Thyroid gland (tissue), 4 donors: ENCODE measurements at regions not wholly inside any gene's neighbourhood (a gene's known extent, or its start where the extent isn't known, plus 50 kb on each side); places are given as distances from the start of the nearest gene placed in this dataset.
A peak's percentile ranks its signal among the peaks of the same experiment; 100 is the strongest.

ENCODE experiments used
- DNase-seq, 2 donors: peaks; one replicate each; pipeline ENCODE4 v3.0.0-alpha.2; 2019
- H3K27ac ChIP-seq, 3 donors: fragments of 200-600 bp; sonication (generic); 1 replicate in 2 of 3; 2 replicates in 1 of 3; pipeline ENCODE4 v1.5.1; 2016 to 2019; ENCODE audit warnings: mild to moderate bottlenecking in 1 of 3, moderate library complexity in 1 of 3
- H3K27me3 ChIP-seq: fragments of 200-600 bp; sonication (generic); one replicate; pipeline ENCODE4 v1.5.1; 2019
- H3K36me3 ChIP-seq, 2 donors: fragments of 200-600 bp; sonication (generic); one replicate each; pipeline ENCODE4 v1.5.1; 2016 to 2019
- H3K4me1 ChIP-seq, 2 donors: fragments of 200-600 bp; sonication (generic); one replicate each; pipeline ENCODE4 v1.5.1; 2017 to 2019
- H3K4me3 ChIP-seq, 3 donors: fragments of 200-600 bp; sonication (generic); replicated peaks in 1 of 3; 1 replicate in 2 of 3; 2 replicates in 1 of 3; pipeline ENCODE4 v1.5.1; 2016; ENCODE audit warnings: mild to moderate bottlenecking in 1 of 3
- H3K9me3 ChIP-seq: fragments of 200-600 bp; sonication (generic); one replicate; pipeline ENCODE4 v1.5.1; 2017
- POLR2A ChIP-seq, 2 donors: fragments of 450-650 bp; IDR thresholded peaks; one replicate each; pipeline ENCODE4 v1.6.1; 2017; ENCODE audit warnings: antibody characterized with exemption in 2 of 2, mild to moderate bottlenecking in 2 of 2, moderate library complexity in 1 of 2
- WGBS, 2 donors: methylation state at CpG; one replicate each; pipeline ENCODE4 v1.1.5; 2017; 5-methylcytosine and 5-hydroxymethylcytosine counted together
- intact Hi-C: fragments of 100-400 bp; cut with DNase I; formaldehyde crosslinking; loops from one replicate; pipeline ENCODE4 v1.15.1; 2023
- TF ChIP-seq, protein P1 (sequence below), 6 experiments: fragments of 200-600 bp in 3 of 6; fragments of 450-650 bp in 3 of 6; sonication (generic) in 3 of 6; IDR thresholded peaks; one replicate each; pipeline ENCODE4 v1.5.1; 2016 to 2019; ENCODE audit warnings: antibody characterized with exemption in 6 of 6, mild to moderate bottlenecking in 2 of 6, inconsistent platforms in 1 of 6, moderate library complexity in 1 of 6

DNA sequence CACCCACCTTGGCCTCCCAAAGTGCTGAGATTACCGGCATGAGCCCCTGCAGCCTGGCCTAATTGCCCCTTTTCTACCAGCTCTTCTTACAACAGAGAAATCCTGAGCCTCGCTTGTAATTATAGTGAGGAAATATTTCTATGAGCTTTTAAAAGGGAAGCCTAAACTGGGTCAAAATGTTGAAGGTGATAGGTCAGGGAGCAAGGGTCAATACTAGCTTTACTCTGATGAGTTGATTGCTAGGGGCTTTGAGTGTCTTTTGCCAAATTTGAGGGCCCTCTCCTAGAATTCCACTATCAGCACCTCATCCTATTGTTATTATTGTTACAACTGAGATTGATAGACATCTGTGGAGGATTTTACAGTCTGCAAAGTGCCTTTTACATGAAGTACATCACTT, 62.4 kb upstream of the PIAS1 start:
- intact Hi-C loops = no loop called here
- no peaks in the 10 kb centered on the region for H3K9me3 ChIP-seq
- H3K27ac ChIP-seq = no peak overlapping the region
- no peak overlapping the region for H3K4me3 ChIP-seq
- no peak for TF ChIP-seq POLR2A (IDR thresholded peaks at IDR 0.05)
- TF ChIP-seq, protein P1, sequence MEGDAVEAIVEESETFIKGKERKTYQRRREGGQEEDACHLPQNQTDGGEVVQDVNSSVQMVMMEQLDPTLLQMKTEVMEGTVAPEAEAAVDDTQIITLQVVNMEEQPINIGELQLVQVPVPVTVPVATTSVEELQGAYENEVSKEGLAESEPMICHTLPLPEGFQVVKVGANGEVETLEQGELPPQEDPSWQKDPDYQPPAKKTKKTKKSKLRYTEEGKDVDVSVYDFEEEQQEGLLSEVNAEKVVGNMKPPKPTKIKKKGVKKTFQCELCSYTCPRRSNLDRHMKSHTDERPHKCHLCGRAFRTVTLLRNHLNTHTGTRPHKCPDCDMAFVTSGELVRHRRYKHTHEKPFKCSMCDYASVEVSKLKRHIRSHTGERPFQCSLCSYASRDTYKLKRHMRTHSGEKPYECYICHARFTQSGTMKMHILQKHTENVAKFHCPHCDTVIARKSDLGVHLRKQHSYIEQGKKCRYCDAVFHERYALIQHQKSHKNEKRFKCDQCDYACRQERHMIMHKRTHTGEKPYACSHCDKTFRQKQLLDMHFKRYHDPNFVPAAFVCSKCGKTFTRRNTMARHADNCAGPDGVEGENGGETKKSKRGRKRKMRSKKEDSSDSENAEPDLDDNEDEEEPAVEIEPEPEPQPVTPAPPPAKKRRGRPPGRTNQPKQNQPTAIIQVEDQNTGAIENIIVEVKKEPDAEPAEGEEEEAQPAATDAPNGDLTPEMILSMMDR (IDR thresholded peaks at IDR 0.05) = no peak
- WGBS, 2 donors = 93 to 94% methylated on average over 2 of the region's 2 CpGs
- no peaks in the 10 kb centered on the region for H3K27me3 ChIP-seq
- H3K36me3 ChIP-seq = no peaks in the 10 kb centered on the region
- no peak for DNase-seq
- H3K4me1 ChIP-seq = no peaks in the 10 kb centered on the region

DNA sequence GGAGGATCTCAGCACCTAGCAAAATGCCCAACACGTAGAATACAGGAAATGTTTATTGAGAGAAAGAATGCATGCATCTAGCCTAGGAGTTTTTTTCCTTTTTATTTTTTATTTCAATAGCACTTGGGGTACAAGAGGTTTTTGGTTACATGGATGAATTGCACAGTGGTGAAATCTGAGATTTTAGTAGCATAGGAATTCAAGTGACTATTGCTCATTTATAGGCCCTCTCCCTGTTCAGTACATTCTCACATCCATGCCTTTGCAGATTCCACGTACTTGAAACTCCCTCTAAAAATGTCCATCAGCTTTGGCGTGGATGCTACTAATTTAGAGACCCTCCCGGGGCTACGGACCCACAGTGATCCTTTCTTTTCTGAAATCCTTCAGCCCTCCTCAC, 61.7 kb upstream of the PIAS1 start:
- no peak for DNase-seq
- Histone ChIP-seq H3K36me3 (no peaks in the 10 kb centered on the region), H3K4me1 (no peaks in the 10 kb centered on the region), H3K9me3 (no peaks in the 10 kb centered on the region), H3K4me3 (no peak overlapping the region), H3K27me3 (no peaks in the 10 kb centered on the region), H3K27ac (no peak overlapping the region)
- TF ChIP-seq, protein P1 (IDR thresholded peaks at IDR 0.05) = no peak
- no peak for TF ChIP-seq POLR2A (IDR thresholded peaks at IDR 0.05)
- intact Hi-C loops = no loop called here
- WGBS, 2 donors = 93 to 94% methylated on average over 5 of the region's 5 CpGs

DNA sequence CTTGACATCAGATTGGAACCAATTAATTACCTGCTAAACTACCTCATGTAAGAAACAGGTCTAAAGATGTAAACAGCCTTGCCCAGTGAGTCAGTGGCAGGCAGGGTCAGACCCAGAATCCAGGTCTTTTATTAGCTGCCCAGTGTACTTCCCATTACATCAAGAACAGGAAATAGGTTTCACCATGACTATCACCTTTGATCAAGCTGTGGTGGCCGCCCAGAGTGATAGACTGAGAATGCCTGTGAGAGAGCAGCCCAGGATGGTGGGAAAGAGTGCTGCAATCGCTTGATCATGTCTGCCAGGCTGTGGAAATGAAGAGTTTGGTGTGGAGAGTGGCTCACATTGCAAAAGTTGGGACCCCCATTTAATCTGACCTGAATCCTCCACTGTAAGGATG, 61.3 kb upstream of the PIAS1 start:
- no peaks in the 10 kb centered on the region for H3K27me3 ChIP-seq
- H3K4me3 ChIP-seq = no peak overlapping the region
- no peaks in the 10 kb centered on the region for H3K4me1 ChIP-seq
- TF ChIP-seq, protein P1 (IDR thresholded peaks at IDR 0.05) = no peak
- TF ChIP-seq POLR2A (IDR thresholded peaks at IDR 0.05) = no peak
- no peaks in the 10 kb centered on the region for H3K36me3 ChIP-seq
- WGBS, 2 donors = 86 to 97% methylated on average over 2 of the region's 2 CpGs
- no peak for DNase-seq
- intact Hi-C loops = no loop called here
- no peak overlapping the region for H3K27ac ChIP-seq
- no peaks in the 10 kb centered on the region for H3K9me3 ChIP-seq

DNA sequence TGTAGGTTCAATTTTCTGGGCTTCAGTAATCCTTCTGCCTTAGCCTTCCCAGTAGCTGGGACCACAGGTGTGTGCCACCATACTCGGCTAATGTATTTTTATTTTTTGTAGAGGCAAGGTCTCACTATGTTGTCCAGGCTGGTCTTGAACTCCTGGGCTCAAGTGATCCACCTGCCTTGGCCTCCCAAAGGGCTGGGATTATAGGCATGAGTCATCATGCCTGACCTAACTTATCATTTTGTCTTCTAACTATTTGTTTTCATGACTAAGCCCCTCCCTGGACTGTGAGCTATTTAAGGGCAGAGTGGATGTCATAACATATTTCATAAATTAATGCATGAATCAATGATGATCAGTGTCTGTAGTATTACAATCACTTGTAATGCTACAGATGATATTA, 56.1 kb upstream of the PIAS1 start:
- no peak for TF ChIP-seq POLR2A (IDR thresholded peaks at IDR 0.05)
- TF ChIP-seq, protein P1 (IDR thresholded peaks at IDR 0.05) = no peak
- 100% methylated on average over 1 of the region's 1 CpG for WGBS, 2 donors
- H3K4me3 ChIP-seq = no peak overlapping the region
- H3K4me1 ChIP-seq = peaks cover 5% of the 10 kb centered on the region in 2 donors
- intact Hi-C loops = no loop called here
- no peaks in the 10 kb centered on the region for H3K9me3 ChIP-seq
- DNase-seq = no peak
- no peak overlapping the region for H3K27ac ChIP-seq
- H3K27me3 ChIP-seq = no peaks in the 10 kb centered on the region
- H3K36me3 ChIP-seq = no peaks in the 10 kb centered on the region

DNA sequence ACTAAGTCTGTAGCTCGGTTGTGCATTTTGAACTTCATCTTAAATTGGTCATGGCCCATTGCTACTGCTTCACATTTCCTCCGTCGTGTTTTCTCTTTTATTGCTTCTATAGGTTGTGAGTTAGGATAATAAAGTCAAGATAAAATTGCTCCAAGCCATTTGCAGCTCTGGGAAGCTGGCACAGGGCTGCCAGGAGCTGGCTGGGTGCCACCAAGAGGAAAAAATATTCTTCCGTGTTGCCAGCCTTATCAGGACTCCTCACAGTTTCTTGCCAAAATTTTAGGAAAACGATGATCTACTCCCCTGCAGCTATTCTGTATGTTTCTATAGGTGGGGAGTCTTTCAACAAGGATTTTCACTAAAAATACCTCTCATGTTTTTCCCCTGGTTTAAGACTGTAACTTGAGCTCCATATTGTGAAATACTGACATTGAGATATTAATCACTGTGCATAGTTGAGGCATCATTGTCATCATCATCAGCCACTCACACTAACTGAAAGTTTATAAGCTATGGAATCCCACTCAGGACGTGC, 55.4 kb upstream of the PIAS1 start:
- WGBS, 2 donors = 54 to 55% methylated on average over 6 of the region's 6 CpGs
- intact Hi-C loops = no loop called here
- H3K4me3 ChIP-seq = no peak overlapping the region

More for the DNA sequence above, 55.4 kb upstream of the PIAS1 start:
- peak; percentile 39 to 50 for DNase-seq
- H3K4me1 ChIP-seq = peaks cover 5% of the 10 kb centered on the region in 2 donors
- no peak for TF ChIP-seq POLR2A (IDR thresholded peaks at IDR 0.05)
- TF ChIP-seq, protein P1 (IDR thresholded peaks at IDR 0.05) = no peak
- H3K27me3 ChIP-seq = no peaks in the 10 kb centered on the region
- no peak overlapping the region for H3K27ac ChIP-seq
- H3K9me3 ChIP-seq = no peaks in the 10 kb centered on the region
- no peaks in the 10 kb centered on the region for H3K36me3 ChIP-seq
